ENCODE measurements at regions not wholly inside any gene's neighbourhood (a gene's known extent, or its start where the extent isn't known, plus 50 kb on each side); places are given as distances from the start of the nearest gene placed in this dataset.

GRCh38 chr13:104246955-104247354 is 1180.7 kb upstream of the SLC10A2 start:
- DNase-seq: no peak

GRCh38 chr13:104206450-104207044 is 1140.3 kb upstream of the SLC10A2 start:
- DNase-seq: no peak

GRCh38 chr13:104204177-104204576 is 1138.0 kb upstream of the SLC10A2 start:
- no peak for DNase-seq

GRCh38 chr13:104198801-104199200 is 1132.6 kb upstream of the SLC10A2 start:
- DNase-seq: no peak

GRCh38 chr13:104196611-104197010 is 1130.4 kb upstream of the SLC10A2 start:
- DNase-seq: no peak

GRCh38 chr13:104181526-104182231 is 1115.5 kb upstream of the SLC10A2 start:
- no peak for DNase-seq

GRCh38 chr13:104170980-104171555 is 1104.9 kb upstream of the SLC10A2 start:
- DNase-seq: no peak

GRCh38 chr13:104163866-104164630 is 1097.8 kb upstream of the SLC10A2 start:
- no peak for DNase-seq

- DNase-seq: no peak
Measured at GRCh38 chr13:104160536-104160935, 1094.3 kb upstream of the SLC10A2 start.

- no peak for DNase-seq
Measured at GRCh38 chr13:104143760-104144416, 1077.7 kb upstream of the SLC10A2 start.

- no peak for DNase-seq
Measured at GRCh38 chr13:104140552-104140951, 1074.3 kb upstream of the SLC10A2 start.

- DNase-seq: no peak
Measured at GRCh38 chr13:104137416-104137815, 1071.2 kb upstream of the SLC10A2 start.

GRCh38 chr13:104132849-104133248 is 1066.6 kb upstream of the SLC10A2 start:
- DNase-seq: no peak

- no peak for DNase-seq
Measured at GRCh38 chr13:104114101-104114500, 1047.9 kb upstream of the SLC10A2 start.

GRCh38 chr13:104111031-104111430 is 1044.8 kb upstream of the SLC10A2 start:
- no peak for DNase-seq

- no peak for DNase-seq
Measured at GRCh38 chr13:104106705-104107393, 1040.6 kb upstream of the SLC10A2 start.

GRCh38 chr13:104105418-104106355 is 1039.5 kb upstream of the SLC10A2 start:
- DNase-seq: no peak

GRCh38 chr13:104099750-104100149 is 1033.5 kb upstream of the SLC10A2 start:
- no peak for DNase-seq

- DNase-seq: no peak
Measured at GRCh38 chr13:104098421-104098820, 1032.2 kb upstream of the SLC10A2 start.

- no peak for DNase-seq
Measured at GRCh38 chr13:104086759-104087158, 1020.5 kb upstream of the SLC10A2 start.

- DNase-seq: no peak
Measured at GRCh38 chr13:104086210-104086609, 1020.0 kb upstream of the SLC10A2 start.

All from hippocampal formation (tissue), 2 donors.